HAP-1 (cell line): ENCODE measurements at regions not wholly inside any gene's neighbourhood (a gene's known extent, or its start where the extent isn't known, plus 50 kb on each side); places are given as distances from the start of the nearest gene placed in this dataset.

ENCODE experiments used
- DNase-seq, 2 experiments: peaks; one replicate each; pipeline ENCODE4 v3.0.0-alpha.2; 2016 to 2020; ENCODE audit warnings: low spot score in 2 of 2
- H3K27me3 ChIP-seq: fragments of 250-450 bp; sonication (Bioruptor Pico); 2 replicates; pipeline ENCODE4 v1.5.1; 2020; ENCODE audit warnings: low read depth, mild to moderate bottlenecking, moderate library complexity
- H3K36me3 ChIP-seq: fragments of 250-450 bp; sonication (Bioruptor Pico); replicated peaks from 2 replicates; pipeline ENCODE4 v1.5.1; 2020; ENCODE audit warnings: mild to moderate bottlenecking
- H3K4me1 ChIP-seq: fragments of 250-450 bp; sonication (Bioruptor Pico); 2 replicates; pipeline ENCODE4 v1.5.1; 2020; ENCODE audit warnings: mild to moderate bottlenecking
- H3K4me3 ChIP-seq: fragments of 250-450 bp; sonication (Bioruptor Pico); 2 replicates; pipeline ENCODE4 v1.5.1; 2020; ENCODE audit warnings: mild to moderate bottlenecking, moderate library complexity
- H3K9me3 ChIP-seq: fragments of 250-450 bp; sonication (Bioruptor Pico); 2 replicates; pipeline ENCODE4 v1.5.1; 2020; ENCODE audit warnings: mild to moderate bottlenecking, moderate library complexity
- in situ Hi-C: fragments of 300-500 bp; cut with MboI; formaldehyde crosslinking; loops from 3 replicates; pipeline ENCODE4 v1.14.3; 2020; ENCODE audit warnings: low sequenced_read_pairs, inconsistent platforms, mixed read lengths

DNA sequence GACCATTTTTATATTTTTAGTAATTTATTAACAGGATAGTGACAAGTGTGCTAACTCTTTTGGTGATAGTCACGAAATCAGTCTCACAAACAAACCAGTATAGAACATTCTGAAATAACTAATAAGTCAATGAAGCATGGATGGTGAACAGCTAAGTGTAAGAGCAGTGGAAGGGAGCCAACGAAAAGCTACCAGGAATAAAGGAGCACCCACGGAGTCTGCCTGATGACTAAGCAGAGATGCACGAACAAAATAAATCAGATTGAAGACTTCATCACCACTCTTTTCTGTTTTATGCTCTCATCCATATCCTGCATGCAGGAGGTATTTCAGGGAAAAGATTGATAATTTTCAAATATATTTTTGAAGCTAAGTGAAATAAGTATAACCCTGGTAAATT is 891.1 kb upstream of the HS3ST1 start:
- H3K27me3 ChIP-seq: no peaks in the 10 kb centered on the region
- in situ Hi-C loops: no loop called here
- no peaks in the 10 kb centered on the region for H3K9me3 ChIP-seq

GRCh38 chr4:12304905-12305304 is 876.2 kb upstream of the HS3ST1 start:
- Histone ChIP-seq H3K9me3 (no peaks in the 10 kb centered on the region), H3K4me1 (no peaks in the 10 kb centered on the region), H3K36me3 (no peaks in the 10 kb centered on the region), H3K27me3 (no peaks in the 10 kb centered on the region), H3K4me3 (no peak overlapping the region)
- in situ Hi-C loops: no loop called here
- no peak for DNase-seq

More for the DNA sequence above, 891.1 kb upstream of the HS3ST1 start:
- no peaks in the 10 kb centered on the region for H3K36me3 ChIP-seq
- DNase-seq: no peak
- H3K4me3 ChIP-seq: no peak overlapping the region
- no peaks in the 10 kb centered on the region for H3K4me1 ChIP-seq

DNA sequence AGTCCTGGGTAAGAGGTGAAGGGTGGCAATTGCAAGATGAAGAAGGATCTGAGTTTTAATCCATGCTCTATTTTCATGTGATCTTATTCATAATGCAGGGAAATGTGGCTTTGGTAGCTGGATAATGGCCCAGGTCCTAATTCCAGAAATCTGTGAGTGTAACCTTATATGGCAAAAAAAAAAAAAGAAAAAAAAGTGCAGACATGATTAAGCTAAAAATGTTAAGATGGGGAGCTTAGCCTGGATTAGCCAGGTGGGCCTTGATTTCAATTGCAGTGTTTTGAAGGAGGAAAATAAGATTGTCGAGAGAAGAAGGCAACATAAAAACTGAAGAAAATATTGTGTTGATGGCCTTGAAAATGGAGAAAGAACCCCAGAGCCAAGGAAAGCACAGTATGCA is 867.7 kb upstream of the HS3ST1 start:
- Histone ChIP-seq H3K4me1 (no peaks in the 10 kb centered on the region), H3K36me3 (no peaks in the 10 kb centered on the region), H3K9me3 (no peaks in the 10 kb centered on the region), H3K27me3 (no peaks in the 10 kb centered on the region), H3K4me3 (no peak overlapping the region)
- DNase-seq: no peak
- in situ Hi-C loops: no loop called here

DNA sequence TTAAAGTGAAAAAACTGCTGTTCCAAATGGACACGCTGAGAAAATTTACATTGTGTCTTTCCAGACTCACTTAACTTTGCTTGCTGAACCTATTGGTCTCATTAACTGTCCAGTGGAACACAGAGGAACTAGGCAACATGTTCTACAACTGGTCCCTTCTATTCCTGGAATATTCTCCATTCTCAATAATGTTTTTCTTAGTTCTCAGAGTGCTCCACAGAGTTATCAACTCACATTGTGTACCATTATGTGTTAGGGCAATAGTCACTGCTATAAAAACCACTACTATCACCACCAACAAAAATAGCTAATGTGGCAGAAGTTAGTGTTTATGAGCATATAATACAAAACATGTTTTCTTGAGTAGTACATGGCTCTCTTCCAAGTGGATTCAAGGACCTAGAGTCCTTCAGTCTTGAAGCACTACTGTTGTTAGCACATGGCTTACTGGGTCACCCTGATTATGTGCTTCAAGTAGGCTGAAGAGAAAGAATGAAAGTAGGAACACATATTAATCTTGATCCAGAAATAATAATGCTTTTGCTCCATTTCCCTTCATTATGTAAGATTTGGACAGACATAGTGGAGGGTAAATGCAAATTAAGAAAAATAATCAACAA is 865.3 kb upstream of the HS3ST1 start:
- Histone ChIP-seq H3K36me3 (no peaks in the 10 kb centered on the region), H3K4me1 (no peaks in the 10 kb centered on the region), H3K9me3 (no peaks in the 10 kb centered on the region), H3K27me3 (no peaks in the 10 kb centered on the region), H3K4me3 (no peak overlapping the region)
- in situ Hi-C loops: no loop called here
- no peak for DNase-seq

- H3K27me3 ChIP-seq: no peaks in the 10 kb centered on the region
- H3K4me1 ChIP-seq: no peaks in the 10 kb centered on the region
- H3K4me3 ChIP-seq: no peak overlapping the region
- no peaks in the 10 kb centered on the region for H3K9me3 ChIP-seq
- H3K36me3 ChIP-seq: no peaks in the 10 kb centered on the region
- no peak for DNase-seq
- in situ Hi-C loops: no loop called here
These were observed 857.7 kb upstream of the HS3ST1 start for GRCh38 chr4:12286351-12286750.

GRCh38 chr4:12270546-12270945 is 841.9 kb upstream of the HS3ST1 start:
- in situ Hi-C loops: no loop called here
- no peaks in the 10 kb centered on the region for H3K27me3 ChIP-seq
- no peaks in the 10 kb centered on the region for H3K4me1 ChIP-seq
- DNase-seq: no peak
- no peaks in the 10 kb centered on the region; the same call in 1 of the 2 replicates for H3K36me3 ChIP-seq
- no peaks in the 10 kb centered on the region for H3K9me3 ChIP-seq
- H3K4me3 ChIP-seq: no peak overlapping the region

GRCh38 chr4:12265554-12265953 is 836.9 kb upstream of the HS3ST1 start:
- Histone ChIP-seq H3K4me1 (no peaks in the 10 kb centered on the region), H3K36me3 (no peaks in the 10 kb centered on the region), H3K27me3 (no peaks in the 10 kb centered on the region), H3K4me3 (no peak overlapping the region), H3K9me3 (no peaks in the 10 kb centered on the region)
- no peak for DNase-seq
- in situ Hi-C loops: no loop called here

GRCh38 chr4:12260453-12260852 is 831.8 kb upstream of the HS3ST1 start:
- Histone ChIP-seq H3K36me3 (no peaks in the 10 kb centered on the region), H3K9me3 (no peaks in the 10 kb centered on the region), H3K4me3 (no peak overlapping the region), H3K27me3 (no peaks in the 10 kb centered on the region), H3K4me1 (no peaks in the 10 kb centered on the region)
- DNase-seq: no peak
- in situ Hi-C loops: no loop called here

DNA sequence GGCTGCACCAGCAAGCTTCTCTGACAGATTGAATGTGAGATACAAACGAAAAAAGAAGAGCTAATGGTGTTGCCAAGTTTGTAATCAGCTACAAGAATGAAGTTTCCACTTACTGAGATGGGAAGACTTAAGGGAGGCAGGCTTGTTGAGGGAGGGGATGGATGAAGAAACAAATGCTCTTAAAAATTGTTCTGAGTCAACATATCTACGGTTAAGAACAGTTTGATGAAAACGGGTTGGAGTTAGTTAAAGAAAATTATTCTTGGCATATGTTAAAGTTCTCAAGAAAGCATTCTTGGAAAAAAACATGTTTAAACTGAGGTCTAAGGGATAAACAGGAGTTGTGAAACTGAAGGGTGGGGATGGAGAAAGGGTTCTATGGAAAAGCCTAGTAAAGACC is 816.3 kb upstream of the HS3ST1 start:
- in situ Hi-C loops: no loop called here

DNA sequence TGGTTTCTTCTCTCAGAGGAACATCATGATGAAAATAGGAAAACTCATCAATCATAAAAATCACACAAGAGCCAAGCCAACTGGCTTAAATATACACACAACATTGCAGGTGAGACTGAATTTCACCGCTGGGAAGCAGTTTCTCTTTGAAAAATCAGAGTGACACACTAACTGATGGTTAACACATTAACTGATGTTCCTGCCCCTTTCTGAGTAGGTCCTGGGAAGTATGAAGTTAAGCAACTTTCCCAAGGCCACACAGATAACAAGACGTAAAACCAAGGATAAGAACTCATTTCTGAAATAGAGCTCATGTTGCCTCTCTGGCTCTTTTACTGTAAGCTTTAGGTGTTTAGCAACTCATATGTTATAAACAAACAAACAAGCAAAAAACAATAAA is 813.7 kb upstream of the HS3ST1 start:
- Histone ChIP-seq H3K36me3 (no peaks in the 10 kb centered on the region), H3K27me3 (no peaks in the 10 kb centered on the region), H3K4me3 (no peak overlapping the region), H3K9me3 (no peaks in the 10 kb centered on the region), H3K4me1 (no peaks in the 10 kb centered on the region)
- DNase-seq: no peak
- in situ Hi-C loops: no loop called here

More for the DNA sequence above, 816.3 kb upstream of the HS3ST1 start:
- Histone ChIP-seq H3K9me3 (no peaks in the 10 kb centered on the region), H3K4me3 (no peak overlapping the region), H3K27me3 (no peaks in the 10 kb centered on the region), H3K4me1 (no peaks in the 10 kb centered on the region), H3K36me3 (no peaks in the 10 kb centered on the region)
- DNase-seq: no peak

DNA sequence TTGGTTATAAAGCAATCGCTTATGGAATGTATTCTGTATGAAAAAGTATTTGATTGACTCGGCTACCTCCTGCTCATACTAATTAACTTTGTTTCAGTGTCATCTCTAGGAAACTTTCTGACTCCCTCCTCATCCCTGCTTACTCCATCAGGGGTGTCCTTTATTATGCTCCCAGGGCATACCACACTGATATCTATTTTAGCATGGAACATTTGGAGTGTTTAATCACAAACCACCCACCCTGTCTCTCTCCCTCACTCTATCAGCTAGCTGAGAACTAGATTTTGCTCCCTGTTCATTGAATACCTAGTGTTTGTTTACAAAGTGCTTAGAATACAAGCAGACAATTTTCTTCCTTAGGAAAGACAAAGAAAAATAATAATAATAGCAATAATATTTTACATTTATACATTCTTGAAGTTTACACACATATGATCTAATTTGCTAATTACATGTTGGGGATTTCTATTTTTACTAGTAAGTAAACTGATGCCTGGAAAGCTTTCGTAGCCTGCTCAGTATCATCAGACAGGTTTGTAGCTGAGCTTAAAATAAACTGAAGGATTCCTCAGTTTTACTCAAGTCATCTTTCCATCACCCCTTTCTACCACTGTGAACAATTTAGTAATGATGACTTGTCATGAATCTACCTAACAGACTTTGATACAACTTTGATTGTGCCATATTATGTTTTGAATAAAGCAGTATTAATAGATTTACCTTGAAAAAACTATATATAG is 811.4 kb upstream of the HS3ST1 start:
- no peak for DNase-seq
- Histone ChIP-seq H3K27me3 (no peaks in the 10 kb centered on the region), H3K9me3 (no peaks in the 10 kb centered on the region), H3K36me3 (no peaks in the 10 kb centered on the region), H3K4me1 (no peaks in the 10 kb centered on the region), H3K4me3 (no peak overlapping the region)
- in situ Hi-C loops: no loop called here

GRCh38 chr4:12231098-12231497 is 802.4 kb upstream of the HS3ST1 start:
- DNase-seq: no peak
- H3K36me3 ChIP-seq: no peaks in the 10 kb centered on the region
- no peak overlapping the region for H3K4me3 ChIP-seq
- in situ Hi-C loops: no loop called here
- no peaks in the 10 kb centered on the region for H3K27me3 ChIP-seq
- H3K4me1 ChIP-seq: no peaks in the 10 kb centered on the region
- H3K9me3 ChIP-seq: no peaks in the 10 kb centered on the region

GRCh38 chr4:12221031-12221430 is 792.3 kb upstream of the HS3ST1 start:
- H3K27me3 ChIP-seq: no peaks in the 10 kb centered on the region
- no peak overlapping the region for H3K4me3 ChIP-seq
- in situ Hi-C loops: no loop called here
- no peaks in the 10 kb centered on the region for H3K9me3 ChIP-seq
- no peaks in the 10 kb centered on the region for H3K36me3 ChIP-seq
- DNase-seq: no peak
- no peaks in the 10 kb centered on the region for H3K4me1 ChIP-seq

DNA sequence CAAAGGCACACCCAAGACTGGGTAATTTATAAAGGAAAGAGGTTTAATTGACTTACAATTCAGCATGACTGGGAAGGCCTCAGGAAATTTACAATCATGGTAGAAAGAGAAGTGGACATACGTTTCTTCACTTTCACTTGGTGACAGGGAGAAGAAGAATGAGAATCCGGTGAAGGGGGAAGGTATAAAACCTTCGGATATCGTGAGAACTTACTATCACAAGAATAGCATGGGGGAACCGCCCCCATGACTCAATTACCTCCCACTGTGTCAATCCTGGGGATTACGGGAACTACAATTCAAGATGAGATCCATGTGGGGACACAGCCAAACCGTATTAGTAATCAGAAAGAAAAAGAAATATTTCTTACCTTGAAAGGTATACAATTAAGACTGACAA is 782.9 kb upstream of the HS3ST1 start:
- DNase-seq: no peak
- H3K4me3 ChIP-seq: no peak overlapping the region
- in situ Hi-C loops: no loop called here
- H3K9me3 ChIP-seq: no peaks in the 10 kb centered on the region
- no peaks in the 10 kb centered on the region for H3K27me3 ChIP-seq
- H3K36me3 ChIP-seq: no peaks in the 10 kb centered on the region
- H3K4me1 ChIP-seq: no peaks in the 10 kb centered on the region

DNA sequence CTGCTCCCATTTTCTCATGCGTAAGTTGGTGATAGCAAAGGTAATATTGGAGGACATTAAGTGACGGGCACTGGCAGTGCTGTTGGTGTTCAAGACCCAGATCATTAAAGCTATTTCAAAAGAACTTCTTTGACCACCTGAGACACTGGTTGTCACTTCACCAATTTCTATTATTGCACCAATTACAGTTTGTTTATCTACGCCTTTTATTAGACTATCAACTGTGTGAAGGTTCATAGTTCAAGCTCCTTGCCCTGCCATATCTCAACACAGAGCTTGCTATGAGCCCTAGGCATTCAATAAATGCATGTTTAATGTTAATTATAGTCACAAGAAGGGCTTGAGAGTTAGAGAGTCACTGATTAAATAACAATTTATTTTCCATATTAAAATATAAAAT is 778.7 kb upstream of the HS3ST1 start:
- no peaks in the 10 kb centered on the region for H3K4me1 ChIP-seq
- no peak overlapping the region for H3K4me3 ChIP-seq
- DNase-seq: no peak
- in situ Hi-C loops: no loop called here
- H3K27me3 ChIP-seq: no peaks in the 10 kb centered on the region
- no peaks in the 10 kb centered on the region for H3K36me3 ChIP-seq
- H3K9me3 ChIP-seq: no peaks in the 10 kb centered on the region
